Ishikawa (cell line): ENCODE measurements at regions not wholly inside any gene's neighbourhood (a gene's known extent, or its start where the extent isn't known, plus 50 kb on each side); places are given as distances from the start of the nearest gene placed in this dataset.

Experiments used
- CEBPB ChIP-seq: IDR thresholded peaks from 2 replicates; pipeline ENCODE4 v1.6.1; 2012
- EP300 ChIP-seq: IDR thresholded peaks from 2 replicates; pipeline ENCODE4 v1.6.1; 2012; ENCODE audit warnings: borderline replicate concordance
- TAF1 ChIP-seq: IDR thresholded peaks from 2 replicates; pipeline ENCODE4 v1.6.1; 2012; ENCODE audit warnings: low read depth, mild to moderate bottlenecking
- TF ChIP-seq, protein P1 (sequence below): IDR thresholded peaks from 2 replicates; pipeline ENCODE4 v1.6.1; 2012
- TF ChIP-seq, protein P2 (sequence below): IDR thresholded peaks from 2 replicates; pipeline ENCODE4 v1.6.1; 2012; ENCODE audit warnings: low read depth, mild to moderate bottlenecking

DNA sequence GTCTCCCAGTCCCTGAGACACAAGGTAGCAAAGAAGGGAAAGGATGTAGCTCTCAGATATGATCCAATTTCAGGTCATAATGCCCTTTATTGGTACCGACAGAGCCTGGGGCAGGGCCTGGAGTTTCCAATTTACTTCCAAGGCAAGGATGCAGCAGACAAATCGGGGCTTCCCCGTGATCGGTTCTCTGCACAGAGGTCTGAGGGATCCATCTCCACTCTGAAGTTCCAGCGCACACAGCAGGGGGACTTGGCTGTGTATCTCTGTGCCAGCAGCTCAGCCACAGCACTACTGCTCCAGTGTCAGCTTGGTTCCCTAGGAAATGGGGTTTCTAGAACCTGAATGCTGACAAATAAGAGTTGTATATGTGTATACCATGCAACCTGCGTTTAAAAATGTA lies 74.6 kb upstream of the PRSS58 start:
- TF ChIP-seq TAF1 (no peak), CEBPB (no peak), EP300 (no peak)
- TF ChIP-seq, protein P1, sequence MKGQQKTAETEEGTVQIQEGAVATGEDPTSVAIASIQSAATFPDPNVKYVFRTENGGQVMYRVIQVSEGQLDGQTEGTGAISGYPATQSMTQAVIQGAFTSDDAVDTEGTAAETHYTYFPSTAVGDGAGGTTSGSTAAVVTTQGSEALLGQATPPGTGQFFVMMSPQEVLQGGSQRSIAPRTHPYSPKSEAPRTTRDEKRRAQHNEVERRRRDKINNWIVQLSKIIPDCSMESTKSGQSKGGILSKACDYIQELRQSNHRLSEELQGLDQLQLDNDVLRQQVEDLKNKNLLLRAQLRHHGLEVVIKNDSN, result no peak
- TF ChIP-seq, protein P2, sequence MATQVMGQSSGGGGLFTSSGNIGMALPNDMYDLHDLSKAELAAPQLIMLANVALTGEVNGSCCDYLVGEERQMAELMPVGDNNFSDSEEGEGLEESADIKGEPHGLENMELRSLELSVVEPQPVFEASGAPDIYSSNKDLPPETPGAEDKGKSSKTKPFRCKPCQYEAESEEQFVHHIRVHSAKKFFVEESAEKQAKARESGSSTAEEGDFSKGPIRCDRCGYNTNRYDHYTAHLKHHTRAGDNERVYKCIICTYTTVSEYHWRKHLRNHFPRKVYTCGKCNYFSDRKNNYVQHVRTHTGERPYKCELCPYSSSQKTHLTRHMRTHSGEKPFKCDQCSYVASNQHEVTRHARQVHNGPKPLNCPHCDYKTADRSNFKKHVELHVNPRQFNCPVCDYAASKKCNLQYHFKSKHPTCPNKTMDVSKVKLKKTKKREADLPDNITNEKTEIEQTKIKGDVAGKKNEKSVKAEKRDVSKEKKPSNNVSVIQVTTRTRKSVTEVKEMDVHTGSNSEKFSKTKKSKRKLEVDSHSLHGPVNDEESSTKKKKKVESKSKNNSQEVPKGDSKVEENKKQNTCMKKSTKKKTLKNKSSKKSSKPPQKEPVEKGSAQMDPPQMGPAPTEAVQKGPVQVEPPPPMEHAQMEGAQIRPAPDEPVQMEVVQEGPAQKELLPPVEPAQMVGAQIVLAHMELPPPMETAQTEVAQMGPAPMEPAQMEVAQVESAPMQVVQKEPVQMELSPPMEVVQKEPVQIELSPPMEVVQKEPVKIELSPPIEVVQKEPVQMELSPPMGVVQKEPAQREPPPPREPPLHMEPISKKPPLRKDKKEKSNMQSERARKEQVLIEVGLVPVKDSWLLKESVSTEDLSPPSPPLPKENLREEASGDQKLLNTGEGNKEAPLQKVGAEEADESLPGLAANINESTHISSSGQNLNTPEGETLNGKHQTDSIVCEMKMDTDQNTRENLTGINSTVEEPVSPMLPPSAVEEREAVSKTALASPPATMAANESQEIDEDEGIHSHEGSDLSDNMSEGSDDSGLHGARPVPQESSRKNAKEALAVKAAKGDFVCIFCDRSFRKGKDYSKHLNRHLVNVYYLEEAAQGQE, result no peak
